ENCODE measurements at regions not wholly inside any gene's neighbourhood (a gene's known extent, or its start where the extent isn't known, plus 50 kb on each side); places are given as distances from the start of the nearest gene placed in this dataset.

GRCh38 chr10:88113232-88113631 lies 249.8 kb downstream of the PTEN start:
- TF ChIP-seq GATA3 (IDR thresholded peaks at IDR 0.05; ENCODE audit: low read depth, low read length): no peak
- no peak for TF ChIP-seq GATA2 (IDR thresholded peaks at IDR 0.05; ENCODE audit: low read depth, low read length)

All from SH-SY5Y (cell line).